SK-N-SH (cell line): ENCODE measurements at regions not wholly inside any gene's neighbourhood (a gene's known extent, or its start where the extent isn't known, plus 50 kb on each side); places are given as distances from the start of the nearest gene placed in this dataset.

Source experiments
- CTCF ChIA-PET: fragments of 300-600, 350-600 bp; formaldehyde crosslinking; extraction: SDS; loops from one replicate; lab custom pipeline; 2021; lab: Yijun Ruan, JAX
- POLR2A ChIA-PET: fragments of 350-600 bp; sonication (Branson Sonifier 250); formaldehyde crosslinking; extraction: SDS; loops from one replicate; lab custom pipeline; 2020; ENCODE audit warnings: antibody characterized with exemption, inconsistent platforms; lab: Yijun Ruan, JAX
- DNase-seq: peaks from one replicate; pipeline ENCODE4 v3.0.0; 2012
- H2AFZ ChIP-seq: fragments of 200-600 bp; sonication (generic); 2 replicates; pipeline ENCODE4 v1.8.1; 2016; ENCODE audit warnings: antibody characterized with exemption, mild to moderate bottlenecking, low read depth
- H3F3A ChIP-seq: fragments of 200-600 bp; sonication (generic); replicated peaks from 2 replicates; pipeline ENCODE3; 2016; ENCODE audit warnings: antibody characterized with exemption, mild to moderate bottlenecking; ENCODE audit not compliant: insufficient read depth
- H3K27ac ChIP-seq, 2 experiments: fragments of 200-500 bp in 1 of 2; fragments of 200-600 bp in 1 of 2; sonication (Bioruptor generic) in 1 of 2; sonication (generic), shearing (Covaris generic) in 1 of 2; 2 replicates each; pipeline versions ENCODE4 v1.5.1 to v1.6.1; 2014 to 2016; ENCODE audit warnings: low read depth in 2 of 2, inconsistent platforms in 1 of 2, low read length in 1 of 2, mild to moderate bottlenecking in 1 of 2, mixed read lengths in 1 of 2
- H3K27me3 ChIP-seq: fragments of 200-600 bp; sonication (generic), shearing (Covaris generic); 2 replicates; pipeline ENCODE4 v1.6.1; 2016; ENCODE audit warnings: mixed run types; ENCODE audit not compliant: insufficient read depth
- H3K36me3 ChIP-seq, 2 experiments: fragments of 200-500 bp in 1 of 2; fragments of 200-600 bp in 1 of 2; sonication (Bioruptor generic) in 1 of 2; sonication (generic) in 1 of 2; replicated peaks in 1 of 2; 2 replicates each; pipeline versions ENCODE3 to v1.5.1; 2014 to 2016; ENCODE audit warnings: low read length in 1 of 2, mild to moderate bottlenecking in 1 of 2; ENCODE audit not compliant: insufficient read depth in 2 of 2, control insufficient read depth in 1 of 2
- H3K4me1 ChIP-seq, 2 experiments: fragments of 200-500 bp in 1 of 2; fragments of 200-600 bp in 1 of 2; sonication (Bioruptor generic) in 1 of 2; sonication (generic), shearing (Covaris generic) in 1 of 2; 2 replicates each; pipeline versions ENCODE4 v1.5.1 to v1.6.1; 2014 to 2016; ENCODE audit warnings: low read depth in 1 of 2, low read length in 1 of 2, mixed run types in 1 of 2; ENCODE audit not compliant: insufficient read depth in 2 of 2, control insufficient read depth in 1 of 2
- H3K4me2 ChIP-seq: fragments of 200-600 bp; sonication (generic), shearing (Covaris generic); 2 replicates; pipeline ENCODE4 v1.6.1; 2017; ENCODE audit warnings: mixed run types
- H3K4me3 ChIP-seq, 2 experiments: fragments of 200-500 bp in 1 of 2; fragments of 200-600 bp in 1 of 2; sonication (Bioruptor generic) in 1 of 2; sonication (generic), shearing (Covaris generic) in 1 of 2; 2 replicates each; pipeline versions ENCODE4 v1.5.1 to v1.8.1; 2014 to 2016; ENCODE audit warnings: low read depth in 2 of 2, inconsistent platforms in 1 of 2, low read length in 1 of 2, mild to moderate bottlenecking in 1 of 2, mixed read lengths in 1 of 2, moderate library complexity in 1 of 2
- H3K79me2 ChIP-seq: fragments of 200-600 bp; sonication (generic); 2 replicates; pipeline ENCODE4 v1.8.1; 2017; ENCODE audit warnings: mild to moderate bottlenecking; ENCODE audit not compliant: insufficient read depth
- H3K9ac ChIP-seq: fragments of 200-600 bp; sonication (generic); 2 replicates; pipeline ENCODE4 v1.6.1; 2017; ENCODE audit warnings: mixed run types
- H3K9me2 ChIP-seq: fragments of 200-600 bp; sonication (generic); 2 replicates; pipeline ENCODE4 v1.6.1; 2017; ENCODE audit warnings: mixed run types
- H3K9me3 ChIP-seq: fragments of 200-600 bp; sonication (generic); 2 replicates; pipeline ENCODE4 v1.6.1; 2017; ENCODE audit warnings: mixed run types, mild to moderate bottlenecking, moderate library complexity
- H4K20me1 ChIP-seq: fragments of 200-600 bp; sonication (generic); 2 replicates; pipeline ENCODE4 v1.6.1; 2017; ENCODE audit warnings: mild to moderate bottlenecking, mixed run types; ENCODE audit not compliant: insufficient read depth
- EZH2phosphoT487 ChIP-seq: fragments of 200-600 bp; sonication (generic); IDR thresholded peaks from 2 replicates; pipeline ENCODE4 v1.6.1; 2017; ENCODE audit warnings: low read depth, mixed run types, mild to moderate bottlenecking, antibody characterized with exemption, moderate library complexity, borderline replicate concordance
- FOSL2 ChIP-seq: IDR thresholded peaks from 2 replicates; pipeline ENCODE4 v1.4.0; 2012; ENCODE audit warnings: low read depth, mild to moderate bottlenecking, moderate library complexity, borderline replicate concordance
- FOXJ3 ChIP-seq: sonication (generic); formaldehyde crosslinking; IDR thresholded peaks from 2 replicates; pipeline ENCODE4 v1.5.1; 2020; ENCODE audit warnings: mild to moderate bottlenecking, missing genetic modification reagents
- GABPA ChIP-seq: IDR thresholded peaks from 2 replicates; pipeline ENCODE4 v1.4.0; 2012; ENCODE audit warnings: low read depth, mild to moderate bottlenecking
- RXRA ChIP-seq: IDR thresholded peaks from 2 replicates; pipeline ENCODE4 v1.4.0; 2012; ENCODE audit warnings: low read depth, mild to moderate bottlenecking, borderline replicate concordance
- SMC3 ChIP-seq: IDR thresholded peaks from 2 replicates; pipeline ENCODE4 v1.6.1; 2012; ENCODE audit warnings: low read depth, low read length, improper control_type of control experiment
- USF2 ChIP-seq: fragments of 150-350 bp; IDR thresholded peaks from 2 replicates; pipeline ENCODE4 v1.6.1; 2017; ENCODE audit warnings: antibody characterized with exemption, low read length, low read depth, borderline replicate concordance
- TF ChIP-seq, protein P1 (sequence below): IDR thresholded peaks from 2 replicates; pipeline ENCODE4 v1.4.0; 2012; ENCODE audit warnings: low read depth, borderline replicate concordance
- TF ChIP-seq, protein P2 (sequence below): fragments of 150-350 bp; IDR thresholded peaks from 2 replicates; pipeline ENCODE4 v1.6.1; 2016; ENCODE audit warnings: mild to moderate bottlenecking, low read depth, low read length
- TF ChIP-seq, protein P3 (sequence below): fragments of 200-600 bp; sonication (generic); IDR thresholded peaks from 2 replicates; pipeline ENCODE4 v1.6.1; 2017; ENCODE audit warnings: antibody characterized with exemption, mild to moderate bottlenecking, moderate library complexity
- TF ChIP-seq, protein P4 (sequence below): IDR thresholded peaks from 2 replicates; pipeline ENCODE4 v1.4.0; 2012; ENCODE audit warnings: low read depth, borderline replicate concordance

DNA sequence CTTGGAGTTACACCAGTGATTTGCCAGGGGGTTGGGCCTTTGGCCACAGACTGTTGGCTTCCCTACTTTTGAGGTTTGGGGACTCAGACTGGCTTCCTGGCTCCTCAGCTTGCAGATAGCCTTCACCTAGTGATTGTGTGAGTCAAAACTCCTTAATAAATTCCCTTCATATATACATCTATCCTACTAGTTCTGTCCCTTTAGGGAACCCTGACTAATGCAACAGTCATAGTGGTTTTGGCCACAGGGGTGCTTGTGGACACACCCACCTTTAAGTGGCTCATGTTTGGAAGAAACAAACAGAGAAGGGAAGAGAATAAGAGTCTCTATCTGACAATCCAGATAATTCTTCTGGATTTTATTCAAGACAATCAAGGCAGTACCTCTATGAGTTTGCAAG is 457.7 kb downstream of the EPHA3 start:
- TF ChIP-seq, protein P1, sequence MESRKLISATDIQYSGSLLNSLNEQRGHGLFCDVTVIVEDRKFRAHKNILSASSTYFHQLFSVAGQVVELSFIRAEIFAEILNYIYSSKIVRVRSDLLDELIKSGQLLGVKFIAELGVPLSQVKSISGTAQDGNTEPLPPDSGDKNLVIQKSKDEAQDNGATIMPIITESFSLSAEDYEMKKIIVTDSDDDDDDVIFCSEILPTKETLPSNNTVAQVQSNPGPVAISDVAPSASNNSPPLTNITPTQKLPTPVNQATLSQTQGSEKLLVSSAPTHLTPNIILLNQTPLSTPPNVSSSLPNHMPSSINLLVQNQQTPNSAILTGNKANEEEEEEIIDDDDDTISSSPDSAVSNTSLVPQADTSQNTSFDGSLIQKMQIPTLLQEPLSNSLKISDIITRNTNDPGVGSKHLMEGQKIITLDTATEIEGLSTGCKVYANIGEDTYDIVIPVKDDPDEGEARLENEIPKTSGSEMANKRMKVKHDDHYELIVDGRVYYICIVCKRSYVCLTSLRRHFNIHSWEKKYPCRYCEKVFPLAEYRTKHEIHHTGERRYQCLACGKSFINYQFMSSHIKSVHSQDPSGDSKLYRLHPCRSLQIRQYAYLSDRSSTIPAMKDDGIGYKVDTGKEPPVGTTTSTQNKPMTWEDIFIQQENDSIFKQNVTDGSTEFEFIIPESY: no peak
- TF ChIP-seq, protein P2, sequence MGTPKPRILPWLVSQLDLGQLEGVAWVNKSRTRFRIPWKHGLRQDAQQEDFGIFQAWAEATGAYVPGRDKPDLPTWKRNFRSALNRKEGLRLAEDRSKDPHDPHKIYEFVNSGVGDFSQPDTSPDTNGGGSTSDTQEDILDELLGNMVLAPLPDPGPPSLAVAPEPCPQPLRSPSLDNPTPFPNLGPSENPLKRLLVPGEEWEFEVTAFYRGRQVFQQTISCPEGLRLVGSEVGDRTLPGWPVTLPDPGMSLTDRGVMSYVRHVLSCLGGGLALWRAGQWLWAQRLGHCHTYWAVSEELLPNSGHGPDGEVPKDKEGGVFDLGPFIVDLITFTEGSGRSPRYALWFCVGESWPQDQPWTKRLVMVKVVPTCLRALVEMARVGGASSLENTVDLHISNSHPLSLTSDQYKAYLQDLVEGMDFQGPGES: no peak
- TF ChIP-seq FOSL2 (no peak), FOXJ3 (CRISPR knock-in tag) (no peak), GABPA (no peak), EZH2phosphoT487 (no peak), USF2 (no peak), RXRA (no peak), SMC3 (no peak)
- TF ChIP-seq, protein P3, sequence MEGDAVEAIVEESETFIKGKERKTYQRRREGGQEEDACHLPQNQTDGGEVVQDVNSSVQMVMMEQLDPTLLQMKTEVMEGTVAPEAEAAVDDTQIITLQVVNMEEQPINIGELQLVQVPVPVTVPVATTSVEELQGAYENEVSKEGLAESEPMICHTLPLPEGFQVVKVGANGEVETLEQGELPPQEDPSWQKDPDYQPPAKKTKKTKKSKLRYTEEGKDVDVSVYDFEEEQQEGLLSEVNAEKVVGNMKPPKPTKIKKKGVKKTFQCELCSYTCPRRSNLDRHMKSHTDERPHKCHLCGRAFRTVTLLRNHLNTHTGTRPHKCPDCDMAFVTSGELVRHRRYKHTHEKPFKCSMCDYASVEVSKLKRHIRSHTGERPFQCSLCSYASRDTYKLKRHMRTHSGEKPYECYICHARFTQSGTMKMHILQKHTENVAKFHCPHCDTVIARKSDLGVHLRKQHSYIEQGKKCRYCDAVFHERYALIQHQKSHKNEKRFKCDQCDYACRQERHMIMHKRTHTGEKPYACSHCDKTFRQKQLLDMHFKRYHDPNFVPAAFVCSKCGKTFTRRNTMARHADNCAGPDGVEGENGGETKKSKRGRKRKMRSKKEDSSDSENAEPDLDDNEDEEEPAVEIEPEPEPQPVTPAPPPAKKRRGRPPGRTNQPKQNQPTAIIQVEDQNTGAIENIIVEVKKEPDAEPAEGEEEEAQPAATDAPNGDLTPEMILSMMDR: no peak
- TF ChIP-seq, protein P4, sequence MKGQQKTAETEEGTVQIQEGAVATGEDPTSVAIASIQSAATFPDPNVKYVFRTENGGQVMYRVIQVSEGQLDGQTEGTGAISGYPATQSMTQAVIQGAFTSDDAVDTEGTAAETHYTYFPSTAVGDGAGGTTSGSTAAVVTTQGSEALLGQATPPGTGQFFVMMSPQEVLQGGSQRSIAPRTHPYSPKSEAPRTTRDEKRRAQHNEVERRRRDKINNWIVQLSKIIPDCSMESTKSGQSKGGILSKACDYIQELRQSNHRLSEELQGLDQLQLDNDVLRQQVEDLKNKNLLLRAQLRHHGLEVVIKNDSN: no peak
- H3F3A ChIP-seq: no peaks in the 10 kb centered on the region
- no peak for DNase-seq
- H3K4me2 ChIP-seq: no peak overlapping the region
- no peaks in the 10 kb centered on the region for H3K9me3 ChIP-seq
- no peak overlapping the region for H3K27ac ChIP-seq
- H4K20me1 ChIP-seq: no peaks in the 10 kb centered on the region
- ChIA-PET CTCF (no interaction called here), POLR2A (no interaction called here)
- no peak overlapping the region for H3K9ac ChIP-seq
- H3K9me2 ChIP-seq: no peaks in the 10 kb centered on the region
- no peak overlapping the region for H2AFZ ChIP-seq
- no peaks in the 10 kb centered on the region for H3K79me2 ChIP-seq
- H3K4me1 ChIP-seq: no peaks in the 10 kb centered on the region
- no peak overlapping the region for H3K4me3 ChIP-seq
- H3K27me3 ChIP-seq: no peaks in the 10 kb centered on the region
- no peaks in the 10 kb centered on the region for H3K36me3 ChIP-seq
